ENCODE measurements at regions not wholly inside any gene's neighbourhood (a gene's known extent, or its start where the extent isn't known, plus 50 kb on each side); places are given as distances from the start of the nearest gene placed in this dataset.

GRCh38 chr6:168948990-168949531 is 304.6 kb downstream of the THBS2 start:
- H3K9me3 ChIP-seq (ENCODE audit: insufficient read depth, low read length, severe bottlenecking) = no peaks in the 10 kb centered on the region
- peaks cover 2% of the 10 kb centered on the region for H3K27me3 ChIP-seq (ENCODE audit: insufficient read depth, low read length, poor library complexity)

DNA sequence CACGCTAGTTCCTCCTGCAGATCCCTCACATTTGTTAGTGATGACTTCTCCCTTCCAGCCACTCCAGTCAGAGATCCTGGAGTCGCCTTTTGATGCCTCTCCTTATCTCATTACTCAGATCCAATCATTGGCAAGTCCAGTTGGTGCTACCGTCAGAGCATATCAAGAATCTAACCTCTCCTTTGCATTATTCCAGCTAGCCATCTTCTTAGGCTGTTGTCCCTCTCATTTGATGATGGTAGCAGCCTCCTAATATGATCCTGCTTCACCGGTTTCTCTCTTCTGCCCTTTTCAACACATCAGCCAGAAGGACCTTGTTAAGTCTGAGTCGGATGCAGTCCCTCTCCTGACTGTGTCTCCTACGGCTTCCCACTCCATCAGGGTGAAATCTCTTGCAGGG is 305.6 kb downstream of the THBS2 start:
- Histone ChIP-seq H3K36me3 (ENCODE audit: insufficient read depth, low read length) (no peaks in the 10 kb centered on the region), H2AFZ (ENCODE audit: low read depth, low read length) (no peak overlapping the region), H3K9me3 (ENCODE audit: insufficient read depth, low read length, severe bottlenecking) (no peaks in the 10 kb centered on the region), H4K20me1 (ENCODE audit: insufficient read depth, low read length) (no peaks in the 10 kb centered on the region), H3K27ac (ENCODE audit: low read length) (no peak overlapping the region), H3K79me2 (ENCODE audit: insufficient read depth, low read length) (no peaks in the 10 kb centered on the region), H3K4me3 (ENCODE audit: low read depth in 1 of 2, low read length in 2 of 2) (no peak overlapping the region), H3K9ac (ENCODE audit: low read depth, low read length) (no peak overlapping the region), H3K27me3 (ENCODE audit: insufficient read depth, low read length, poor library complexity) (peaks cover 2% of the 10 kb centered on the region), H3K4me2 (ENCODE audit: insufficient read depth, low read length) (no peak overlapping the region), H3K4me1 (ENCODE audit: insufficient read depth, low read length) (no peaks in the 10 kb centered on the region)
- no peak for TF ChIP-seq EZH2 (IDR thresholded peaks at IDR 0.05; ENCODE audit: borderline replicate concordance, low read depth, low read length, severe bottlenecking)
- TF ChIP-seq, protein P1, sequence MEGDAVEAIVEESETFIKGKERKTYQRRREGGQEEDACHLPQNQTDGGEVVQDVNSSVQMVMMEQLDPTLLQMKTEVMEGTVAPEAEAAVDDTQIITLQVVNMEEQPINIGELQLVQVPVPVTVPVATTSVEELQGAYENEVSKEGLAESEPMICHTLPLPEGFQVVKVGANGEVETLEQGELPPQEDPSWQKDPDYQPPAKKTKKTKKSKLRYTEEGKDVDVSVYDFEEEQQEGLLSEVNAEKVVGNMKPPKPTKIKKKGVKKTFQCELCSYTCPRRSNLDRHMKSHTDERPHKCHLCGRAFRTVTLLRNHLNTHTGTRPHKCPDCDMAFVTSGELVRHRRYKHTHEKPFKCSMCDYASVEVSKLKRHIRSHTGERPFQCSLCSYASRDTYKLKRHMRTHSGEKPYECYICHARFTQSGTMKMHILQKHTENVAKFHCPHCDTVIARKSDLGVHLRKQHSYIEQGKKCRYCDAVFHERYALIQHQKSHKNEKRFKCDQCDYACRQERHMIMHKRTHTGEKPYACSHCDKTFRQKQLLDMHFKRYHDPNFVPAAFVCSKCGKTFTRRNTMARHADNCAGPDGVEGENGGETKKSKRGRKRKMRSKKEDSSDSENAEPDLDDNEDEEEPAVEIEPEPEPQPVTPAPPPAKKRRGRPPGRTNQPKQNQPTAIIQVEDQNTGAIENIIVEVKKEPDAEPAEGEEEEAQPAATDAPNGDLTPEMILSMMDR (IDR thresholded peaks at IDR 0.05; ENCODE audit: borderline replicate concordance, extremely low read depth, low read length, poor library complexity, severe bottlenecking) = no peak
- DNase-seq (no peak), ATAC-seq (ENCODE audit: insufficient read depth, low read depth) (no peak)

More at GRCh38 chr6:168948990-168949531, 304.6 kb downstream of the THBS2 start:
- no peaks in the 10 kb centered on the region for H3K4me1 ChIP-seq (ENCODE audit: insufficient read depth, low read length)
- no peaks in the 10 kb centered on the region for H3K36me3 ChIP-seq (ENCODE audit: insufficient read depth, low read length)
- H4K20me1 ChIP-seq (ENCODE audit: insufficient read depth, low read length) = no peaks in the 10 kb centered on the region
- H3K27ac ChIP-seq (ENCODE audit: low read length) = no peak overlapping the region
- no peaks in the 10 kb centered on the region for H3K79me2 ChIP-seq (ENCODE audit: insufficient read depth, low read length)
- TF ChIP-seq, protein P1 (IDR thresholded peaks at IDR 0.05; ENCODE audit: borderline replicate concordance, extremely low read depth, low read length, poor library complexity, severe bottlenecking) = no peak
- no peak for TF ChIP-seq EZH2 (IDR thresholded peaks at IDR 0.05; ENCODE audit: borderline replicate concordance, low read depth, low read length, severe bottlenecking)
- H3K4me2 ChIP-seq (ENCODE audit: insufficient read depth, low read length) = no peak overlapping the region
- ATAC-seq (ENCODE audit: insufficient read depth, low read depth) = no peak
- no peak overlapping the region for H3K9ac ChIP-seq (ENCODE audit: low read depth, low read length)
- no peak overlapping the region for H2AFZ ChIP-seq (ENCODE audit: low read depth, low read length)
- DNase-seq = no peak
- H3K4me3 ChIP-seq (ENCODE audit: low read depth in 1 of 2, low read length in 2 of 2) = no peak overlapping the region

- H4K20me1 ChIP-seq (ENCODE audit: insufficient read depth, low read length) = no peaks in the 10 kb centered on the region
- no peaks in the 10 kb centered on the region for H3K4me1 ChIP-seq (ENCODE audit: insufficient read depth, low read length)
- no peak overlapping the region for H3K9ac ChIP-seq (ENCODE audit: low read depth, low read length)
- H3K27ac ChIP-seq (ENCODE audit: low read length) = no peak overlapping the region
- H3K4me3 ChIP-seq (ENCODE audit: low read depth in 1 of 2, low read length in 2 of 2) = no peak overlapping the region
- TF ChIP-seq, protein P1 (IDR thresholded peaks at IDR 0.05; ENCODE audit: borderline replicate concordance, extremely low read depth, low read length, poor library complexity, severe bottlenecking) = no peak
- no peak for TF ChIP-seq EZH2 (IDR thresholded peaks at IDR 0.05; ENCODE audit: borderline replicate concordance, low read depth, low read length, severe bottlenecking)
- H3K36me3 ChIP-seq (ENCODE audit: insufficient read depth, low read length) = no peaks in the 10 kb centered on the region
- H3K4me2 ChIP-seq (ENCODE audit: insufficient read depth, low read length) = no peak overlapping the region
- no peaks in the 10 kb centered on the region for H3K9me3 ChIP-seq (ENCODE audit: insufficient read depth, low read length, severe bottlenecking)
- no peak overlapping the region for H2AFZ ChIP-seq (ENCODE audit: low read depth, low read length)
- no peaks in the 10 kb centered on the region for H3K79me2 ChIP-seq (ENCODE audit: insufficient read depth, low read length)
- DNase-seq (no peak), ATAC-seq (ENCODE audit: insufficient read depth, low read depth) (no peak)
- H3K27me3 ChIP-seq (ENCODE audit: insufficient read depth, low read length, poor library complexity) = no peaks in the 10 kb centered on the region
Observed at GRCh38 chr6:168943231-168943905, 310.3 kb downstream of the THBS2 start.
